ENCODE measurements at regions not wholly inside any gene's neighbourhood (a gene's known extent, or its start where the extent isn't known, plus 50 kb on each side); places are given as distances from the start of the nearest gene placed in this dataset.

DNA sequence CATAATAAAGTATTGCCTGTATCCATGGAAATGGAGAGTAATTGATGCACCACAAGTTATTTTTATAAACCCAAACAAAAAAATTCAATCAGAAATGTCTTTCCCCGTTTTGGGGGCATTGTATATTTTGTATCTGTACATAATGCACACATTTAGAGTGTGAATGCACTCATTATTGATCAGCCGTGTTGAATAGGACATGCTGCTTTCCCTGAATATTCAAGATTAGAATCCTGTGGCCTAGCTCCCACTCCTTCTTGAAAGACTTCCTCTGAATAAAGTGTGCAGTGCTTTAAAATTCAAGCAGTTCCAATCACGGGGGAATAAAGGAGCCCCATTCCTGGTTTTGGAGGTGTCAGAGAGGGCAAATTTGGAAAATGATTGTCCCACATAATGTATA is 103.8 kb upstream of the TOX3 start:
- WGBS, 2 donors, result 44 to 57% methylated on average over 3 of the region's 3 CpGs
- H3K4me3 ChIP-seq, result no peak overlapping the region
- TF ChIP-seq POLR2A (IDR thresholded peaks at IDR 0.05), result no peak
- TF ChIP-seq EP300 (IDR thresholded peaks at IDR 0.05), result no peak
- H3K36me3 ChIP-seq, result no peaks in the 10 kb centered on the region
- no peak for DNase-seq (ENCODE audit: low spot score in 2 of 2)
- H3K27me3 ChIP-seq, result no peaks in the 10 kb centered on the region
- no peaks in the 10 kb centered on the region for H3K9me3 ChIP-seq
- no peaks in the 10 kb centered on the region for H3K4me1 ChIP-seq
- no peak overlapping the region for H3K27ac ChIP-seq

DNA sequence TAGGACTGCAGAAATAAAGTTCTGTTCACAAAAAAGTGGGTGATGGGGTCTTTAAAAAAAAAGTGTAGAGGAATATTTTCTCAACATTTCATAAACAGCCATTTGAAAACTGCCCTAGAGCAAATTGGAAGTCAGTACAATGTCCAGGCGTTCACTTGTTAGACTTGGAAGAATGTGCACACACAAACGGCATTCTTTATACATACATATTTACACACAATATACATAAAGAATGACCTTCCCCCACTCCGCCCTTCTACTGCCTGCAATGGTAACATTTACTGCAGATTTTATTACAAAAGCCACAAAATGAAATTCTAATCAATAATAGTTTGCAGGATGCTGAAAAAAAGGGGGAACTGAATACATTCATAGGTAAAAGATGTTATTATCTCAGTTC is 103.4 kb upstream of the TOX3 start:
- WGBS, 2 donors, result 62 to 66% methylated on average over 3 of the region's 3 CpGs
- Histone ChIP-seq H3K4me1 (no peaks in the 10 kb centered on the region), H3K27ac (no peak overlapping the region), H3K4me3 (no peak overlapping the region), H3K9me3 (no peaks in the 10 kb centered on the region), H3K36me3 (no peaks in the 10 kb centered on the region), H3K27me3 (no peaks in the 10 kb centered on the region)
- DNase-seq (ENCODE audit: low spot score in 2 of 2), result no peak
- TF ChIP-seq EP300 (IDR thresholded peaks at IDR 0.05) (no peak), POLR2A (IDR thresholded peaks at IDR 0.05) (no peak)
- TF ChIP-seq, protein P1, sequence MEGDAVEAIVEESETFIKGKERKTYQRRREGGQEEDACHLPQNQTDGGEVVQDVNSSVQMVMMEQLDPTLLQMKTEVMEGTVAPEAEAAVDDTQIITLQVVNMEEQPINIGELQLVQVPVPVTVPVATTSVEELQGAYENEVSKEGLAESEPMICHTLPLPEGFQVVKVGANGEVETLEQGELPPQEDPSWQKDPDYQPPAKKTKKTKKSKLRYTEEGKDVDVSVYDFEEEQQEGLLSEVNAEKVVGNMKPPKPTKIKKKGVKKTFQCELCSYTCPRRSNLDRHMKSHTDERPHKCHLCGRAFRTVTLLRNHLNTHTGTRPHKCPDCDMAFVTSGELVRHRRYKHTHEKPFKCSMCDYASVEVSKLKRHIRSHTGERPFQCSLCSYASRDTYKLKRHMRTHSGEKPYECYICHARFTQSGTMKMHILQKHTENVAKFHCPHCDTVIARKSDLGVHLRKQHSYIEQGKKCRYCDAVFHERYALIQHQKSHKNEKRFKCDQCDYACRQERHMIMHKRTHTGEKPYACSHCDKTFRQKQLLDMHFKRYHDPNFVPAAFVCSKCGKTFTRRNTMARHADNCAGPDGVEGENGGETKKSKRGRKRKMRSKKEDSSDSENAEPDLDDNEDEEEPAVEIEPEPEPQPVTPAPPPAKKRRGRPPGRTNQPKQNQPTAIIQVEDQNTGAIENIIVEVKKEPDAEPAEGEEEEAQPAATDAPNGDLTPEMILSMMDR (IDR thresholded peaks at IDR 0.05), result no peak

DNA sequence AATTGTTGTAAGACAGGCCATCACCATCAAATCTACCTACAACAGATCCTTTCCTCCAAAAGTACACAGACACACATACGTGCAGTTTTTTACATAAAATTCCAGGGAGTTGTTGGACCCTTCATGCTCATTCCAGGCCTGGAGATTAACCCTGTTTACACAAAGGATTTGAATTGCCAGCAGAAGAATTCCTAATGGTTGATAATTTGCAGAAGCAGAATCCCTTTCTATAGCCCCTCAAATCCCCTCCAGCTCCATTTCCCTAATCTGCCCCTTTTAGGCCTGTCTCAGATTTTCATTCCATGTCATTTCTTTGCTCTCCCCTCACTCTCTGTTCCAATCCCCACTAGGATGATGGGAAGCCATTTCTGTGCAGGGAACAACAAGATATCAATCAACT is 102.9 kb upstream of the TOX3 start:
- 55 to 75% methylated on average over 1 of the region's 1 CpG for WGBS, 2 donors
- TF ChIP-seq EP300 (IDR thresholded peaks at IDR 0.05) (no peak), POLR2A (IDR thresholded peaks at IDR 0.05) (no peak)
- TF ChIP-seq, protein P1 (IDR thresholded peaks at IDR 0.05), result no peak

DNA sequence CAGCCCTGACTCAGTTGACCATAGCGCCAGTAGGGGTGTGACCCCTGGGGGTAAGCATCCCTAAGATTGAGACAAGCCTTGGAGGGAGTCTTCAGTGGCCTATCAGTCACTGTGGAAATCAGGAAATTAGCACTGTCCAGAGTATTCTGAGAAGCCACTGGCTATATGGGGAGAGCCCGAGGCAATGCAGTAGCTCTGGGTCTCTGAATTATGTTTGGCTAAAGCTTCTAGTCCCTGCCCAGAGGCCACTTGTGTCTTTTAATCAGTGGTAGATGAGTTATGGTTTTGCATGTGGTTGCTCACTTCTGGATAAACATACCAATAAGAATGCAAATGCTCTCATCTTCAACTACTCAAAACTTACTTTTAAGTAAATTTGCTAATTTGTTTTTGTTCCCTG is 100.6 kb upstream of the TOX3 start:
- DNase-seq (ENCODE audit: low spot score in 2 of 2), result no peak
- Histone ChIP-seq H3K4me3 (no peak overlapping the region), H3K4me1 (no peaks in the 10 kb centered on the region), H3K36me3 (no peaks in the 10 kb centered on the region), H3K27ac (no peak overlapping the region), H3K27me3 (no peaks in the 10 kb centered on the region), H3K9me3 (no peaks in the 10 kb centered on the region)
- TF ChIP-seq, protein P1 (IDR thresholded peaks at IDR 0.05), result no peak
- TF ChIP-seq EP300 (IDR thresholded peaks at IDR 0.05) (no peak), POLR2A (IDR thresholded peaks at IDR 0.05) (no peak)
- 87 to 88% methylated on average over 2 of the region's 2 CpGs for WGBS, 2 donors

More for the DNA sequence above, 102.9 kb upstream of the TOX3 start:
- Histone ChIP-seq H3K36me3 (no peaks in the 10 kb centered on the region), H3K4me3 (no peak overlapping the region), H3K4me1 (no peaks in the 10 kb centered on the region), H3K9me3 (no peaks in the 10 kb centered on the region), H3K27ac (no peak overlapping the region), H3K27me3 (no peaks in the 10 kb centered on the region)
- no peak for DNase-seq (ENCODE audit: low spot score in 2 of 2)

DNA sequence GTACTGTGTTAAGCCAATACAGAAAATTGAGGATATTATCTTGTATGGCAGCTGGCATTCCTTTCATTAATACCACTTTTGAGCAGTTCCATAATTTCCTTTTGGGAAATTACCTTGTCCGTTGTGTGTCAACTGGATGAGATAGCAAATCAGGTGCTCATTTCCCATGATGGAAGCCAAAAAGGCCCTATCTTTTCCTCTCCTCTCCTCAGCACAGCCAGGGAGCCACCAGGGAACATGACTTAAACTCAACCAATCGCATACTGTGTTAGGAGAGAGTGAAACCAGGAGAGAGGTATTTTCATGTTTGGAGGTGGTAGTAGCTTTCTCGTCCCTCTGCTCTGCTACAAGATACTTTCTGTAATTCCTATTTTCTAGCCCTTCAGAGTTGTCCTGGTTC is 96.1 kb upstream of the TOX3 start:
- TF ChIP-seq EP300 (IDR thresholded peaks at IDR 0.05) (no peak), POLR2A (IDR thresholded peaks at IDR 0.05) (no peak)
- TF ChIP-seq, protein P1 (IDR thresholded peaks at IDR 0.05), result no peak
- DNase-seq (ENCODE audit: low spot score in 2 of 2), result no peak
- H3K36me3 ChIP-seq, result no peaks in the 10 kb centered on the region

DNA sequence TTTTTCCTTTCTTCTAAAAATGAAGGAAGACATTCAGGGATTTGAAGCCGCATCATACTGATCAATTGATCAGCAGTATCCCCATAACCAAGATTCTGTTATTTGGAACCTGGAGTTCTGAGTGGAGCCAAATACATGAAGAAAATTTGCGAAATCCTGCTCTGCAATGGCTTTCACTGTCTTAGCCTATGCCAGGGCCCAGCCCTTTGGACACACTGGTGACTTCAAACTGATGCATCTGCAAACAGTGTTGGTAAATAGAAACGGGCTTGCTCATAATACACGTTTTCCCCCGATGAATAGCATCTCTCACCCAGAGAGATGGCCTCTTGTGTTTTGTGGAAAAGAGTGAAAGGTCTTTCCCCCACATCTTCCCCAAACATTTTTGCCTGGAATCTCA is 87.6 kb upstream of the TOX3 start:
- peaks cover 0 to 23% (median 0%) of the 10 kb centered on the region in 4 donors for H3K9me3 ChIP-seq
- 82 to 90% methylated on average over 5 of the region's 5 CpGs for WGBS, 2 donors
- H3K27ac ChIP-seq, result no peak overlapping the region
- no peaks in the 10 kb centered on the region for H3K27me3 ChIP-seq
- no peaks in the 10 kb centered on the region for H3K36me3 ChIP-seq
- no peak for DNase-seq (ENCODE audit: low spot score in 2 of 2)
- H3K4me1 ChIP-seq, result no peaks in the 10 kb centered on the region
- no peak overlapping the region for H3K4me3 ChIP-seq
- TF ChIP-seq POLR2A (IDR thresholded peaks at IDR 0.05), result no peak
- TF ChIP-seq EP300 (IDR thresholded peaks at IDR 0.05), result no peak
- TF ChIP-seq, protein P1 (IDR thresholded peaks at IDR 0.05), result no peak

More for the DNA sequence above, 96.1 kb upstream of the TOX3 start:
- 75 to 82% methylated on average over 3 of the region's 3 CpGs for WGBS, 2 donors
- no peak overlapping the region for H3K4me3 ChIP-seq
- H3K27ac ChIP-seq, result no peak overlapping the region
- H3K4me1 ChIP-seq, result no peaks in the 10 kb centered on the region
- H3K9me3 ChIP-seq, result no peaks in the 10 kb centered on the region
- no peaks in the 10 kb centered on the region for H3K27me3 ChIP-seq

Data from tibial nerve (tissue), 4 donors.